ENCODE measurements at regions not wholly inside any gene's neighbourhood (a gene's known extent, or its start where the extent isn't known, plus 50 kb on each side); places are given as distances from the start of the nearest gene placed in this dataset.

DNA sequence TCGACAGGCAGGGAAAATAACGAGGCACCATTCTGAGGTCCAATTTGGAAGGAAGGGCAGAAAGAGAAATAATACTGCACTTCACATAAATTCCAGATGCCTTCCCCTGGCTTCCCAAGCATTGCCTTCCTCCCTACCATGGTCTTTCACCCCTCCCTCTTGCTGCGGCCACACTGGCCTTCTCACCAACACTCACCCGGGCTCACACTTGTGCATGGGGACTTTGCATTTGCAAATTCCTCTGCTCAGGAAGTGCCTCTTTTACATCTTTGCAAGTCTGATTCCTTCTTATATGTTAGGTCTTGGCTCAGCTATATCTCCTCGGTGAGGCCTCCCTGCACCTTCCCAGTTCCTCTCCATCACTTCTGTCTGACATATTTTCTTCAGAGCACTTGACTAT lies 199.4 kb downstream of the CHIC2 start:
- ChIA-PET RAD21 (ENCODE audit: low non-redundant PET in 1 of 2, low total read pairs in 2 of 2, uncharacterized antibody in 2 of 2, unreplicated experiment in 2 of 2) (no interaction called here), CTCF (no interaction called here), POLR2A (no interaction called here)
- BruUV-seq (replicated peaks) = no TSS peak
- Histone ChIP-seq H3K27ac (ENCODE audit: low read depth, low read length) (no peak overlapping the region), H3K4me3 (replicated peaks in 1 of 2; ENCODE audit: low read depth in 1 of 2, low read length in 2 of 2) (no peak overlapping the region), H3K79me2 (ENCODE audit: insufficient read depth, low read length) (no peaks in the 10 kb centered on the region), H3K9me3 (ENCODE audit: control insufficient read depth in 1 of 2, insufficient read depth in 1 of 2, low read depth in 1 of 2, low read length in 2 of 2) (no peaks in the 10 kb centered on the region), H4K20me1 (ENCODE audit: insufficient read depth) (no peaks in the 10 kb centered on the region), H3K9me2 (ENCODE audit: insufficient read depth) (no peaks in the 10 kb centered on the region), H3K4me1 (ENCODE audit: control insufficient read depth in 1 of 2, insufficient read depth in 2 of 2, low read length in 2 of 2) (no peaks in the 10 kb centered on the region), H3K4me2 (ENCODE audit: low read length) (no peak overlapping the region), H3K27me3 (ENCODE audit: insufficient read depth, low read length) (0 out of 2 replicates have a peak, but pooled peaks cover 5% of the 10 kb centered on the region), H3K9ac (ENCODE audit: low read length) (no peak overlapping the region), H2AFZ (ENCODE audit: low read depth, low read length, poor library complexity, severe bottlenecking) (no peak overlapping the region), H3K36me3 (ENCODE audit: control insufficient read depth in 1 of 2, insufficient read depth in 2 of 2, low read length in 2 of 2) (no peaks in the 10 kb centered on the region)
- no peak for DNase-seq (ENCODE audit: low read depth, low spot score)
- TF ChIP-seq YY1 (IDR thresholded peaks at IDR 0.05; ENCODE audit: extremely low read depth, insufficient replicate concordance, low read depth, low read length) (no peak), SP1 (IDR thresholded peaks at IDR 0.05; ENCODE audit: low read depth) (no peak), SRF (IDR thresholded peaks at IDR 0.05; ENCODE audit: low read depth) (no peak), ZNF274 (IDR thresholded peaks at IDR 0.05; ENCODE audit: low read depth, low read length) (no peak), FOSL1 (IDR thresholded peaks at IDR 0.05; ENCODE audit: low read depth) (no peak), EZH2 (IDR thresholded peaks at IDR 0.05) (no peak)
- TF ChIP-seq, protein P1, sequence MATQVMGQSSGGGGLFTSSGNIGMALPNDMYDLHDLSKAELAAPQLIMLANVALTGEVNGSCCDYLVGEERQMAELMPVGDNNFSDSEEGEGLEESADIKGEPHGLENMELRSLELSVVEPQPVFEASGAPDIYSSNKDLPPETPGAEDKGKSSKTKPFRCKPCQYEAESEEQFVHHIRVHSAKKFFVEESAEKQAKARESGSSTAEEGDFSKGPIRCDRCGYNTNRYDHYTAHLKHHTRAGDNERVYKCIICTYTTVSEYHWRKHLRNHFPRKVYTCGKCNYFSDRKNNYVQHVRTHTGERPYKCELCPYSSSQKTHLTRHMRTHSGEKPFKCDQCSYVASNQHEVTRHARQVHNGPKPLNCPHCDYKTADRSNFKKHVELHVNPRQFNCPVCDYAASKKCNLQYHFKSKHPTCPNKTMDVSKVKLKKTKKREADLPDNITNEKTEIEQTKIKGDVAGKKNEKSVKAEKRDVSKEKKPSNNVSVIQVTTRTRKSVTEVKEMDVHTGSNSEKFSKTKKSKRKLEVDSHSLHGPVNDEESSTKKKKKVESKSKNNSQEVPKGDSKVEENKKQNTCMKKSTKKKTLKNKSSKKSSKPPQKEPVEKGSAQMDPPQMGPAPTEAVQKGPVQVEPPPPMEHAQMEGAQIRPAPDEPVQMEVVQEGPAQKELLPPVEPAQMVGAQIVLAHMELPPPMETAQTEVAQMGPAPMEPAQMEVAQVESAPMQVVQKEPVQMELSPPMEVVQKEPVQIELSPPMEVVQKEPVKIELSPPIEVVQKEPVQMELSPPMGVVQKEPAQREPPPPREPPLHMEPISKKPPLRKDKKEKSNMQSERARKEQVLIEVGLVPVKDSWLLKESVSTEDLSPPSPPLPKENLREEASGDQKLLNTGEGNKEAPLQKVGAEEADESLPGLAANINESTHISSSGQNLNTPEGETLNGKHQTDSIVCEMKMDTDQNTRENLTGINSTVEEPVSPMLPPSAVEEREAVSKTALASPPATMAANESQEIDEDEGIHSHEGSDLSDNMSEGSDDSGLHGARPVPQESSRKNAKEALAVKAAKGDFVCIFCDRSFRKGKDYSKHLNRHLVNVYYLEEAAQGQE (IDR thresholded peaks at IDR 0.05; ENCODE audit: low read depth) = no peak
- ATAC-seq = no peak
- intact Hi-C loops (cut with micrococcal nuclease) = no loop called here

Data from HCT116 (cell line).